AG09309 (cell line): ENCODE measurements at regions not wholly inside any gene's neighbourhood (a gene's known extent, or its start where the extent isn't known, plus 50 kb on each side); places are given as distances from the start of the nearest gene placed in this dataset.
A peak's percentile ranks its signal among the peaks of the same experiment; 100 is the strongest.

Experiments
- DNase-seq: peaks from one replicate; pipeline ENCODE4 v3.0.0-alpha.2; 2010; ENCODE audit warnings: low read depth
- H3K4me3 ChIP-seq: 2 replicates; pipeline ENCODE4 v1.5.1; 2011; ENCODE audit warnings: mild to moderate bottlenecking, low read depth, low read length, moderate library complexity; ENCODE audit not compliant: control insufficient read depth
- CTCF ChIP-seq: IDR thresholded peaks from 2 replicates; pipeline ENCODE4 v1.5.1; 2011; ENCODE audit warnings: mild to moderate bottlenecking, low read depth, low read length, inconsistent platforms; ENCODE audit not compliant: insufficient read depth, control insufficient read depth; ENCODE audit errors: missing control alignments

GRCh38 chr10:105359708-105360107 lies 718.6 kb downstream of the SORCS3 start:
- no peak overlapping the region for H3K4me3 ChIP-seq
- no peak for TF ChIP-seq CTCF
- no peak for DNase-seq

GRCh38 chr10:105358911-105359310 lies 717.8 kb downstream of the SORCS3 start:
- peak; percentile 25 for DNase-seq
- TF ChIP-seq CTCF = no peak
- no peak overlapping the region for H3K4me3 ChIP-seq

GRCh38 chr10:105356626-105357025 lies 715.5 kb downstream of the SORCS3 start:
- no peak for DNase-seq
- no peak overlapping the region for H3K4me3 ChIP-seq
- TF ChIP-seq CTCF = no peak

- no peak for TF ChIP-seq CTCF
- no peak for DNase-seq
- no peak overlapping the region for H3K4me3 ChIP-seq
Measured at GRCh38 chr10:105354010-105354409, 712.9 kb downstream of the SORCS3 start.

GRCh38 chr10:105352827-105353226 lies 711.7 kb downstream of the SORCS3 start:
- no peak for TF ChIP-seq CTCF
- H3K4me3 ChIP-seq = no peak overlapping the region
- no peak for DNase-seq

GRCh38 chr10:105352281-105352680 lies 711.2 kb downstream of the SORCS3 start:
- no peak for DNase-seq
- no peak for TF ChIP-seq CTCF
- H3K4me3 ChIP-seq = no peak overlapping the region

GRCh38 chr10:105351187-105351586 lies 710.1 kb downstream of the SORCS3 start:
- TF ChIP-seq CTCF = no peak
- DNase-seq = no peak
- H3K4me3 ChIP-seq = no peak overlapping the region
